GM06990 (cell line): ENCODE measurements at regions not wholly inside any gene's neighbourhood (a gene's known extent, or its start where the extent isn't known, plus 50 kb on each side); places are given as distances from the start of the nearest gene placed in this dataset.

ENCODE experiments used
- DNase-seq: peaks from one replicate; pipeline ENCODE4 v3.0.0-alpha.2; 2011; ENCODE audit not compliant: insufficient read length; ENCODE audit errors: extremely low read depth
- H3K27me3 ChIP-seq: replicated peaks from 2 replicates; pipeline ENCODE4 v1.6.0; 2011; ENCODE audit warnings: low read length; ENCODE audit not compliant: control insufficient read depth, insufficient read depth
- H3K36me3 ChIP-seq: 2 replicates; pipeline ENCODE4 v1.5.1; 2011; ENCODE audit warnings: low read length; ENCODE audit not compliant: control insufficient read depth, insufficient read depth
- H3K4me3 ChIP-seq: replicated peaks from 2 replicates; pipeline ENCODE4 v1.5.1; 2011; ENCODE audit warnings: low read depth, mild to moderate bottlenecking, control low read depth, low read length
- CTCF ChIP-seq: IDR thresholded peaks from 2 replicates; pipeline ENCODE4 v1.5.1; 2011; ENCODE audit warnings: low read length, control low read depth, mild to moderate bottlenecking, inconsistent platforms; ENCODE audit not compliant: insufficient read depth, poor library complexity, severe bottlenecking

GRCh38 chr6:168928012-168928411 is 325.6 kb downstream of the THBS2 start:
- Histone ChIP-seq H3K4me3 (no peak overlapping the region), H3K27me3 (no peaks in the 10 kb centered on the region), H3K36me3 (no peaks in the 10 kb centered on the region)
- no peak for TF ChIP-seq CTCF
- DNase-seq = no peak

- no peak for TF ChIP-seq CTCF
- no peak for DNase-seq
- no peak overlapping the region for H3K4me3 ChIP-seq
- H3K36me3 ChIP-seq = no peaks in the 10 kb centered on the region
- H3K27me3 ChIP-seq = no peaks in the 10 kb centered on the region
Observed at GRCh38 chr6:168927026-168927425, 326.6 kb downstream of the THBS2 start.

GRCh38 chr6:168926306-168926705 is 327.3 kb downstream of the THBS2 start:
- no peak overlapping the region for H3K4me3 ChIP-seq
- no peaks in the 10 kb centered on the region for H3K27me3 ChIP-seq
- TF ChIP-seq CTCF = no peak
- no peak for DNase-seq
- no peaks in the 10 kb centered on the region for H3K36me3 ChIP-seq

- no peak for TF ChIP-seq CTCF
- no peak overlapping the region for H3K4me3 ChIP-seq
- no peaks in the 10 kb centered on the region for H3K27me3 ChIP-seq
- no peak for DNase-seq
- H3K36me3 ChIP-seq = no peaks in the 10 kb centered on the region
Observed at GRCh38 chr6:168925671-168926070, 328.0 kb downstream of the THBS2 start.

- no peak for TF ChIP-seq CTCF
- no peak for DNase-seq
- H3K27me3 ChIP-seq = no peaks in the 10 kb centered on the region
- H3K36me3 ChIP-seq = no peaks in the 10 kb centered on the region
- H3K4me3 ChIP-seq = no peak overlapping the region
Observed at GRCh38 chr6:168923171-168923570, 330.5 kb downstream of the THBS2 start.

- DNase-seq = no peak
Observed at GRCh38 chr6:168922436-168922835, 331.2 kb downstream of the THBS2 start.

More at GRCh38 chr6:168922436-168922835, 331.2 kb downstream of the THBS2 start:
- TF ChIP-seq CTCF = no peak
- Histone ChIP-seq H3K36me3 (no peaks in the 10 kb centered on the region), H3K4me3 (no peak overlapping the region), H3K27me3 (no peaks in the 10 kb centered on the region)
